Caki2 (cell line): ENCODE measurements at regions not wholly inside any gene's neighbourhood (a gene's known extent, or its start where the extent isn't known, plus 50 kb on each side); places are given as distances from the start of the nearest gene placed in this dataset.
A peak's percentile ranks its signal among the peaks of the same experiment; 100 is the strongest.

Experiments
- DNase-seq: peaks from one replicate; pipeline ENCODE4 v3.0.0-alpha.2; 2015; ENCODE audit warnings: low read depth
- in situ Hi-C: cut with HindIII; loops from 2 replicates; pipeline ENCODE4 v1.10.0; 2016; ENCODE audit warnings: low sequenced_read_pairs, low pct_unique_long_range_greater_than_20kb, mixed read lengths

GRCh38 chr12:111310076-111310870 lies 58.6 kb downstream of the PHETA1 start:
- in situ Hi-C loops, result no loop called here
- DNase-seq, result no peak

DNA sequence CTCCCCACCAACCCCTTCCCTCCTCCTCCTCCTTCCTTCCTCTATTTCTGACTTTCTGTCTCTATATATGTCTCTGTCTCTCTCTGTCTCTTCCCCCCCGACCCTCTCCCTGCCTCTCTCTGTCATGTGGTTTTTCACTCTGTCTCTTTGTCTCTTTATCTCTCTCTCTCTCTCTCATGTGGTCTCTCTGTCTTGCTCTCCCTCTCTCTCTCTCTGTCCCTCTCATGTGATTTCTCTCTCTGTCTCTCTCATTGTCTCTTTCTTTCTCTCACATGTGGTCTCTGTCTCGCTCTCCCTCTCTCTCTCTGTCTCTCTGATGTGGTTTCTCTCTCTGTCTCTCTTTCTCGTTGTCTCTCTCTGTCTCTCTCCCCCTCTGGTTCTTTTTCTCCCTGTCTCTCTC lies 59.3 kb downstream of the PHETA1 start:
- in situ Hi-C loops, result no loop called here
- DNase-seq, result no peak

DNA sequence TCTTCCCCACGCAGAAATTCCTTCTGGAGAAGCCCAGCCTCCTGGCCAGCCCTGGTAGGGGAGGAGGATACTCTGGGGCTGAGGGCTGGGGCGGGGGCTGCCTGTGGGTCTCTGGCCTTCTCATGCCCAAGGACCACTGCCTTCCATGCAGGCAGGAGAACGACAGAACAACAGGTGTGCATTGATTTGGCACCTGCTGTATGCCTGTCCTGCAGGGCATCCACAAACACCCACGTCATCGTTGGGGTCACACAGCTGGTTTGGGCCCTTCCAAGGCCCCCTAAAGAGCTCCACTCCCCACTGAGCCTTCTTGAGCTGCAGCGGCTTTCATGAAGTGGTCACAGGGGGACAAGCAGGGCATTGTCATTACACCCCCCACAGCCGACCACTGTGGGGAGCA lies 60.4 kb downstream of the PHETA1 start:
- no peak for DNase-seq
- in situ Hi-C loops, result no loop called here

GRCh38 chr12:111304642-111305071 lies 64.2 kb downstream of the PHETA1 start:
- in situ Hi-C loops, result no loop called here

GRCh38 chr12:111303531-111303930 lies 65.4 kb downstream of the PHETA1 start:
- DNase-seq, result no peak
- in situ Hi-C loops, result no loop called here

More at GRCh38 chr12:111304642-111305071, 64.2 kb downstream of the PHETA1 start:
- DNase-seq, result peak; percentile 8

- DNase-seq, result no peak
- in situ Hi-C loops, result no loop called here
Measured at GRCh38 chr12:111298582-111299436, 70.1 kb downstream of the PHETA1 start.

DNA sequence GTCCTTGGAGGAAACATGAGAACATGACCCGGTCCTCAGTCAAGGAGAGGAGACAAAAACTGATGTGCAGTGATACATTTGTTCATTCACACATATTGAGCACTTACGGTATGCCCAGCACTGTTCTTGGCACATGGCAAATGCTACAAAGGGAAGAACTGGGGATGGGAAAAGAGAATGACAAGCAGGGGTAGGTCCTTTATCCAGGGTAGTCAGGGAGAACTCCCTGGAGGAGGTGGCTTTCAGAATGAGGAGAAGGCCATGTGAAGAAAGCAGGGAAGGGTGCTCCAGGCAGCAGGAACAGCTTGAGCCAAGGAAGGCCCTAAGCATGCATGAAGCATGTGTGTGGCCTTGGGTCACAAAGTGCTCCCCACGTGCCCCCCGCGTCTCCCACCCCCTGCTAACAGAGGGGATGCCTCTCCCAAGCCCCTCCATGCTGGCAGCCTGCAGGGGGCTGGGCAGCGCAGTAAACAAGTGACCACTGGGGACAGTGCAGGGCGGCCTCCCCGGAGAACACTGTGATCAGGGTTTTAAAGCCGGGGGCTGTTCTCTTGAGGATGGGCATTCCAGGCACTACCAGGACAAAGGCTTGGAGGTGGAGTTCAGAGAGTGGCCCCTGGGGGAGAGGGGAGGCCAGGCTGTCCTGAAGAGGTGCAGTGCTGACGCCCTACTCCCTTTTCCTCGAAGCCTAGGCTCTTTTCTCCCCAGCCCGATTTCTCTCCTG lies 71.0 kb downstream of the PHETA1 start:
- no peak for DNase-seq
- in situ Hi-C loops, result no loop called here

GRCh38 chr12:111296906-111297463 lies 71.9 kb downstream of the PHETA1 start:
- in situ Hi-C loops, result no loop called here
- no peak for DNase-seq

DNA sequence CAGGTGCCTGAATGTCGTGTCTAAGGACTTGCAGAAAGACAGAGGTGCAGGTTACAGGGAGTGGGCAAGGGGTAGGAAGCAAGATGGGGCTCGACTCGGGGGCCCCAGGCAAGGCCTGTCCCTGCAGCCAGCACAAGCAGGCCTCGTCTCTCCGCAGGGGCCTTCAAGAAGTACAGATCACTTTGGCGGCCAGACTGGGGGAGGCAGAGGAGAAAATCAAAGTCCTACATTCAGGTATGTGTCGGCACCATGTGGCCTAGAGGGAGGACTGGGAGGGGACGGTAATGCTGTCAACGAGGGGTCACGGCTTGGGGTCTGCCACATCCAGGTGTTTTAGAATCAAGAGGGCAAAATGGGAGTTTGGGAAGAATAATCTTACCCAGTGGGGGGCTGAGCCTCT lies 73.7 kb downstream of the PHETA1 start:
- DNase-seq, result no peak
- in situ Hi-C loops, result no loop called here

DNA sequence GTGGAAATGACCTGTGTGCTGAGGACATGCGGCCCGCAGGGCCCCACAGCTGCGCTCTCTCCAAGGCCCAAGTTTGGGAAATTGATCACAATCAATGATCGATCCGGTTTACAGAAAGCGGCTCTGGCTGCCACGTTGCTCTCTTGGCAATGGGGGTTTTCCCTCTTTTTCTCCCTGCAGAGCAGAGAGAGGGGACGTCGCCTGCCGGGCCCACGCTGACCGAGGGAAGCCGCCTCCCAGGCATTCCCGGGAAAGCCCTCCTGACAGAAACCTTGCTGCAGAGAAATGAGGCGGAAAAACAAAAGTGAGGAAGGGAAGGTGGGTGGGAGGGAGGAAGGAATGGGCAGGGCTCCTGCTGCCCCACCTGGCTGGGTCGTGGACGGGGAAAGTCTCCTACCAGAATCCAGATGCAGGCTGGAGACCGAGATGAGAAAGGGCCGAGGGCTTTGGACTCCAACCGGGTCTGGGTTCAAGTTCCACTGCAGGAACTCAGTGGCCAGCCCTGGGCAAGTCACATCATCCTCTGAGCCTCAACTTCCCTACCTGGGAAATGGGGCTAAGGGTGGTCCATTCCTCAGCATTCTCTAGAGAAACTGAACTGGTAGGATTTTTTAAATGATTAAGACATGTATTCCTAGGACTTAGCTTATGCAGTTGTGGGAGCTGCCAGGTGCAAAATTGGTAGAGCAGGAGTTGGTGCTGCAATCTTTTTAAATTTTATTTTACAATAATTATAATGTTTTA lies 75.5 kb downstream of the PHETA1 start:
- in situ Hi-C loops, result no loop called here
- no peak for DNase-seq

- no peak for DNase-seq
- in situ Hi-C loops, result no loop called here
Measured at GRCh38 chr12:111291357-111291756, 77.5 kb downstream of the PHETA1 start.

DNA sequence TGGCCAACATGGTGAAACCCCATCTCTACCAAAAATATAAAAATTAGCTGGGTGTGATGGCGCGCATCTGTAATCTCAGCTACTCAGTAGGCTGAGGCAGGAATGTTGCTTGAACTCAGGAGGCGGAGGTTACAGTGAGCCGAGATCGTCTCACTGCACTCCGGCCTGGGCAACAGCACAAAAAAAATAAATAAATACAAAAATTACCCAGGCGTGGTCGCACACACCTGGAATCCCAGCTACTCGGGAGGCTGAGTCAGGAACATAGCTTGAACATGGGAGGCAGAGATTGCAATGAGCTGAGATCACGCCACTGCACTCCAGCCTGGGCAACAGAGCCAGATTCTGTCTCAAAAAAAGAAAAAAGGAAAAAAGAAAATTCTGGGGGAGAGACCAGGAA lies 80.1 kb downstream of the PHETA1 start:
- peak; percentile 5 for DNase-seq
- in situ Hi-C loops, result no loop called here

GRCh38 chr12:111287125-111287900 lies 81.6 kb downstream of the PHETA1 start:
- DNase-seq, result no peak
- in situ Hi-C loops, result no loop called here

DNA sequence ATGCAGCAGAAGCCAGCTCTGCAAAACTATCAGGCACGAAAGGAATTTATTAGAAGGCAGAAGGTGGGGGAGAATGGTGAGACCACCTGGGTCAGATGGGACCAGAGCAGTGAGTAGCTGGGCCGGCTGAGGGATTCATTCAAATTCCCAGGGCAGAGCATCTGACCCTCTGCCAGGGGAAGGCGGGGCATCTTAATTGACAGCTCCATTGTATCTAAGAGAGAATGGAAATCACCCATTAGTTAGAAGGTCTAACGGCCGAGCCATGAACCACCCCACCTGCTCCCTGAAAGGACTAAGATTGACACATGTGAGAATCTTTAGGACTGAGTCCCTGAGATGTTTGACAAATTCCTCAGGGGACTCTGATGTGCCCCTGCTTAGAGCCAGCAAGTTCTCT lies 83.7 kb downstream of the PHETA1 start:
- in situ Hi-C loops, result no loop called here
- DNase-seq, result no peak

DNA sequence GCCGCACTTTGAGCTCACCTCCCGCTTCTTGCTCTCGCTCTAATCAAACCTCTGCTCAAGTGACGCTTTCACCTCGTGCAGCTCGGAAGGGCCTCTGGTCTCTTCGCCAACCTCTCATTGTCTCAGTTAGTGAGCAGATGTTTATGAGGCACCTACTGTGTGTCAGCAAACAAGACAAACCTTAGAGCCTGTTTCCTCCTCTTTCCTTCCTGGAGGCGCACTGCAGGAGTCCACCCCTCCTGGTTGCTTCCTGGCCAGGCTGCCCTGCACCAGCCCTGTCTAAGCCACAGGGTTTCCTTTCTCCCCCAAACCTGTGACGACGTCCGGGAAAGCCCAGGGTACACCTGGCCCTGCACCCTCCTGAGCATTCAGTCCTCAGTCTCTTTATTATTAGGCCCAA lies 84.2 kb downstream of the PHETA1 start:
- no peak for DNase-seq
- in situ Hi-C loops, result no loop called here

GRCh38 chr12:111283966-111284365 lies 84.9 kb downstream of the PHETA1 start:
- DNase-seq, result no peak
- in situ Hi-C loops, result no loop called here

DNA sequence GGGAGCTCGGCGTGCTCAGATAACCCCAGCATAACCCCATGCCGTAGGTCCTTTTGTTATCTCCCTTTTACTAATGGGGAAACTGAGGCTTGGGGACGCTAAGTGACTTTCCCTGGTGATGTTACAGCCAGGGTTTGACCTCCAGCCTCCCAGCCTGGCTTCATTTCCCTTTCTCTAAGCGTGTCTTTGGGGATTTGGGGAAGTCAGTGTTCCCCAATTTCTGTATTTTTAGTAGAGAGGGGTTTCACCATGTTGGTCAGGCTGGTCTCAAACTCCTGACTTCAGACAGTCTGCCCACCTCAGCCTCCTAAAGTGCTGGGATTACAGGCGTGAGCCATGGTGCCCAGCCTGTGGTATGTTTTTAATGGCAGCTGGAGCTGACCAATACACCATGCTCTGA lies 85.4 kb downstream of the PHETA1 start:
- in situ Hi-C loops, result no loop called here
- DNase-seq, result no peak
